GM18520 (cell line): ENCODE measurements at regions not wholly inside any gene's neighbourhood (a gene's known extent, or its start where the extent isn't known, plus 50 kb on each side); places are given as distances from the start of the nearest gene placed in this dataset.

Experiments
- ATAC-seq: cut with Tn5 transposase; IDR thresholded peaks from one replicate; pipeline ENCODE4 v1.9.1; 2021; ENCODE audit not compliant: unreplicated experiment

GRCh38 chr3:10759495-10759894, 56.5 kb upstream of the SLC6A11 start:
- ATAC-seq, result no peak

DNA sequence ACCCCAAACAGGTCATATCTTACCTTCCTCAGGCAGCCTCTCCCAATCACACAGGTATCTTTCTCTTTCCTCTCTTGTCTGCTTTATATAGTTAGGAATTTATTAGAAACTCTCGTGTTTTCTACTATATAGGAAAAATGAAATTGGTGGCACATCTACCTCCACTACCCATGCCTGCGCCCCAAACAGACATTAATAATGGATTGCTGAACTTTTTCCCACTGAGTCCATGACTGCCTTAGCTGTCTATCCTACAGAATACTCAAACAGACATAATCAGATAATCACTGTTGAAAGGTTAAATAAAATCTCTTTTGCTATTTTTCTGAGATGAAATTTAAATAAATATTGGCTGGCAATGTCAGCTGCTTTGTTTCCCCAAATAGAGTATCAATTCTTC, 55.8 kb upstream of the SLC6A11 start:
- ATAC-seq, result no peak

- ATAC-seq, result no peak
These were observed 54.4 kb upstream of the SLC6A11 start for GRCh38 chr3:10761583-10761982.

DNA sequence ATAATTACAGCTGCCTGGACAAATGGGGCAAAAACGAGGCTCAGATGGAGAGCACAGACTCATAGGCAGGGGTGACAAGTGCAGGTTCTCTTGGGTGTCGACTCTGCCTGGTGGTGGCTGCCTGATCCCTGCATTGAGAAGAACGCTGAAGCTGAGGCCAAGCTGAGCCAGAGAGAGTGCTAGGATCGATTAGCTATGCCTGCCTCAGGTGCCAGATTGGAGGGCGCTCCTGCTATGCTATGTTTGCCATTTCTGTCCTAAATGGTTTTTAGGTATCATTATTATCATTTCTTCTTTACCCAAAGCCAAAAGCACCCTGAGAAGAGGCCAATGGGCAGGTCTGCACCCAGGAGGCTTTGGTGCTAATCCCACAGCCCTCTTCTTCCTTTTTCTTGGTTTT, 53.9 kb upstream of the SLC6A11 start:
- ATAC-seq, result no peak

DNA sequence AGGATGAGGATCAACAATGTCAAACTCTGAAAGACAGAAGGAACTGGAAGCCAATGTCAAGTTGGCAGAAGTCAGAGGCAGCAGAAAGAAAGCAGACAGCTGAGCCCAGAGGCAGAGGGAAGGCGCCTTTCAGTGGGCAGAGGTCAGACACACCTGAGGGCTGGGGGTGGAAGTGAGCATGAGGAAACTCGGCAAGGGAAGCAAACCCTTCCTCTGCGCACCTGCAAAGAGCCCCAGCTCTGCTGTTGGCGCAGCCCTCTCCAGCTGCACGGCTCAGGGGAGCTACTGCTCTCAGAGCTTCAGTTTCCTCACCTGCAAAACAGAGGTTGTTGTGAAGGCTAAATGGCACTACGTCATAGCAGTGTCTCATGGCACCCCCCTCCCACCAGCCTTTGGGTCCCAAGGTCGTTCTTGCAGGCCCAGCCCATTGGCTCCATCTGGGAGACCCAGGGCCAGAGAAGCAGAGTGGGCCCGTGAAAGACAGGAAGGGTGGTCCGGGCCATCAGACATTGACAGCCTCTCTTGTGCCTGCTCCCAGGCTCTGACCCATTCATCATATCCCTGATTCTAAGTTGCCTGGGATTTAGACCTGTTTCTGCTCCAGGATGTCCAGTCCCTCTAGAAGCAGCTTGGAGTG, 53.3 kb upstream of the SLC6A11 start:
- ATAC-seq, result no peak

GRCh38 chr3:10763248-10763620, 52.8 kb upstream of the SLC6A11 start:
- ATAC-seq, result no peak

DNA sequence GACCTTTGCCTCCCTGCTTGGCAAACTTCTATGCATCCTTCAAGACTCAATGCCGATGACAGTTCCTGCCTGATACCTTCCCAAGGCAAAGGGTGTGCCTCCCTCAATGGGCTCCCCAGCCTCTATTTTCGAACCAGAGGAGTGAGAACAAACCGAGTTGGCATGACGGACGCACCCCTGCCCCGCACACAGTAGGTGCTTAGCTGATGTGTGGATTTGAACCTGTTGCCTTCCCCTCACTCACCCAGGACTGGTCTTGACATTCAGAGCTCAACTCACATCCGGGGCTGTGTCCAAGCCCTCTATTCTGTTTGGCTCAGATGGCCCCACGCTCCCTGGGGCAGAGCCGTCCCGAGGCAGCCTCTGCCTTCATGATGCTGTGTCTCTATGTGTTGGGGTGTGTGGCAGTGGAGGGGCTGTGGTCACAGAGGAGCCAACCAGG, 52.2 kb upstream of the SLC6A11 start:
- ATAC-seq, result no peak

GRCh38 chr3:10764259-10765051, 51.6 kb upstream of the SLC6A11 start:
- ATAC-seq, result no peak

DNA sequence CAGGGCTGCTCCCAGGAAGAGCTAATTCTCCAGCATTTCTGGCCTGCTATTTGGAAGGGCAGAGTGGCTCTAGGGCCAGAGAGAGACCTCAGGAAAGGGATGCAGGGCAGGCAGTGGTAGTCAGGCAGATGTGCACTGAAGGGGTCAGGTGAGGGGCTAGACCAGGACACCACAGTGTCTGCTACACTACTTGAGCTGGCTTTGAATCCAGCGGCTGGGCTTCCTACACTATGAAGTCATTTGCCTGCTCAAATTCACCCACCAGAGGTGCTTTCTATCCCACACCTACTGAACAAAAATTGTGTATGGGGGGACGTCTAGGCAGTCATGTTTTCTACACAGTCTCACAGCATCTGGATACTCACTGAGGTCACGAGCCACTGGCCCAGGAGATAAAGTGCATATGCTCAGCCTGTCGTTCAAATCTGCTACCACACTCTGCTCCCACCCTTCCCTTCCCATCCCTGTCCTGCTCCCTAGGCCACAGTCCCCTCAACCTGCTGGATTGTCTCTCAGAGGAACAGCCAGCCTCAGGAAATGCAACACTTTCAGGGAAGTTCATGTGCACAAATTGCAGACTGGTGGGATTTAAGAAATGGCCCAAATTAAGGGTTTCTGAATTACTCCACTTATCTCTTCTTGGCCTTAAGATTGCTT, 49.9 kb upstream of the SLC6A11 start:
- no peak for ATAC-seq
